Fibroblast of lung (primary cell): ENCODE measurements at regions not wholly inside any gene's neighbourhood (a gene's known extent, or its start where the extent isn't known, plus 50 kb on each side); places are given as distances from the start of the nearest gene placed in this dataset.
"Not testable (repeated sequence)": the region's sequence is repeated elsewhere in the genome, so short reads cannot be mapped to it uniquely, and the experiment has no call there.

Experiments used
- DNase-seq, 2 donors: peaks; one replicate each; pipeline versions ENCODE4 v3.0.0 to v3.0.0-alpha.2; 2010; ENCODE audit warnings: low read depth in 2 of 2
- H2AFZ ChIP-seq: 2 replicates; pipeline ENCODE4 v1.5.1; 2012; ENCODE audit warnings: low read length, control low read depth, inconsistent platforms
- H3K27ac ChIP-seq: 2 replicates; pipeline ENCODE4 v1.5.1; 2011; ENCODE audit warnings: low read length, control low read depth; ENCODE audit not compliant: insufficient read depth
- H3K27me3 ChIP-seq: 2 replicates; pipeline ENCODE4 v1.5.1; 2011; ENCODE audit warnings: mild to moderate bottlenecking, low read length; ENCODE audit not compliant: control insufficient read depth, insufficient read depth
- H3K36me3 ChIP-seq: 2 replicates; pipeline ENCODE4 v1.5.1; 2011; ENCODE audit warnings: low read length; ENCODE audit not compliant: control insufficient read depth, insufficient read depth
- H3K4me1 ChIP-seq: 2 replicates; pipeline ENCODE4 v1.5.1; 2011; ENCODE audit warnings: low read length; ENCODE audit not compliant: control insufficient read depth, insufficient read depth; ENCODE audit errors: extremely low read depth
- H3K4me2 ChIP-seq: 2 replicates; pipeline ENCODE4 v1.5.1; 2011; ENCODE audit warnings: low read length, control low read depth; ENCODE audit not compliant: insufficient read depth; ENCODE audit errors: extremely low read depth
- H3K4me3 ChIP-seq, 4 experiments: fragments of 200-600 bp in 1 of 4; sonication (generic) in 1 of 4; replicated peaks in 1 of 4; 2 replicates each; pipeline ENCODE4 v1.5.1; 2011 to 2016; ENCODE audit warnings: low read length in 4 of 4, low read depth in 3 of 4, mild to moderate bottlenecking in 3 of 4, control low read depth in 2 of 4, inconsistent platforms in 1 of 4, mixed read lengths in 1 of 4; ENCODE audit not compliant: insufficient read depth in 1 of 4; ENCODE audit errors: control extremely low read depth in 1 of 4
- H3K79me2 ChIP-seq: 2 replicates; pipeline ENCODE4 v1.5.1; 2012; ENCODE audit warnings: mild to moderate bottlenecking, low read length, inconsistent platforms; ENCODE audit not compliant: control insufficient read depth, insufficient read depth
- H3K9ac ChIP-seq: 2 replicates; pipeline ENCODE4 v1.5.1; 2011; ENCODE audit warnings: mild to moderate bottlenecking, low read length, control low read depth; ENCODE audit not compliant: insufficient read depth
- H3K9me3 ChIP-seq: 2 replicates; pipeline ENCODE4 v1.5.1; 2012; ENCODE audit warnings: low read depth, low read length; ENCODE audit not compliant: control insufficient read depth, insufficient read depth
- H4K20me1 ChIP-seq: 2 replicates; pipeline ENCODE4 v1.5.1; 2011; ENCODE audit warnings: low read length; ENCODE audit not compliant: control insufficient read depth, insufficient read depth; ENCODE audit errors: extremely low read depth
- CTCF ChIP-seq, 2 donors: IDR thresholded peaks in 1 of 2; conservative IDR thresholded peaks in 1 of 2; 1 replicate in 1 of 2; 2 replicates in 1 of 2; pipeline ENCODE4 v1.5.1; 2011 to 2012; ENCODE audit warnings: low read length in 2 of 2, control low read depth in 1 of 2, inconsistent platforms in 1 of 2, low read depth in 1 of 2, mild to moderate bottlenecking in 1 of 2
- EZH2 ChIP-seq: IDR thresholded peaks from 2 replicates; pipeline ENCODE4 v1.5.1; 2012; ENCODE audit warnings: low read length, control low read depth, mild to moderate bottlenecking; ENCODE audit errors: missing control alignments

- no peak overlapping the region for H3K27ac ChIP-seq
- no peaks in the 10 kb centered on the region for H4K20me1 ChIP-seq
- no peak overlapping the region for H3K4me2 ChIP-seq
- H3K9ac ChIP-seq = no peak overlapping the region
- no peaks in the 10 kb centered on the region for H3K4me1 ChIP-seq
- TF ChIP-seq CTCF (conservative IDR thresholded peaks at IDR 0.05 in 1 of 2, IDR thresholded peaks at IDR 0.05 in 1 of 2; ENCODE audit: low read depth in 1 of 2, low read length in 2 of 2) (no peak), EZH2 (no peak)
- no peak overlapping the region for H3K4me3 ChIP-seq
- H3K36me3 ChIP-seq = no peaks in the 10 kb centered on the region
- no peaks in the 10 kb centered on the region for H3K79me2 ChIP-seq
- no peaks in the 10 kb centered on the region for H3K9me3 ChIP-seq
- DNase-seq = no peak
- no peak overlapping the region for H2AFZ ChIP-seq
- no peaks in the 10 kb centered on the region for H3K27me3 ChIP-seq
These were observed 113.6 kb downstream of the AHSP start for GRCh38 chr16:31641279-31641678.

- H3K79me2 ChIP-seq, H4K20me1 ChIP-seq, H3K36me3 ChIP-seq, H2AFZ ChIP-seq, H3K9ac ChIP-seq, DNase-seq, H3K27ac ChIP-seq, H3K9me3 ChIP-seq, H3K4me1 ChIP-seq, H3K4me3 ChIP-seq, H3K4me2 ChIP-seq, H3K27me3 ChIP-seq: not testable (repeated sequence)
These were observed 128.0 kb downstream of the AHSP start for GRCh38 chr16:31655674-31656073.

DNA sequence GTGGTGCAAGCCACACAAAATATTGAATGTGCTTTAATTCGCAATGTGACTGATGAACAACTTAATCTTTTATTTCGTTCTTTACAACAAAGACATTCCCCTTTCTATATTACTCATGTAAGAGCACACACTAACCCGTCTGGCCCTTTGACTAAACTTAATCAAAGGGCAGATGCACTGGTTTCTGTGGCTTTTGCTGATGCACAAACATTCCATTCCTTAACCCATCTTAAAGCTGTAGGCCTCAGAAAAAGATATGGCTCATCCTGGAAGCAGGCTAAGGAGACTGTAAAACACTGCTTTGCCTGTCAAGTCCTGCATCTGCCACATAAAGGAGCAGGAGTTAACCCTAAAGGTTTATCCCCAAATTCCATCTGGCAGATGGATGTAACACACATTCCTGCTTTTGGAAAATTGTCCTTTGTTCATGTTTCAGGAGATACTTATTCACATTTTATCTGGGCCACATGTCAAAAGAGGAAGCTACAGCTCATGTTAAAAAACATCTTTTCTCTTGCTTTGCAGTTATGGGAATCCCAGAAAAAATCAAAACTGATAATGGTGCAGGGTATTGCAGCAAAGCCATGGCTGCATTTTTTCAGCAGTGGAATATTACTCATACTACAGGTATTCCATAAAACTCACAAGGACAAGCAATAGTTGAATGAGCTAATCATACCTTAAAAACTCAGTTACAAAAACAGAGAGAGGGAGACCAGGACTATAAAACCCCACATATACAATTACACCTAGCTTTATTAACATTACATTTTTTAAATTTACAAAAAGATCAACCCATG, 137.2 kb downstream of the AHSP start:
- Histone ChIP-seq H3K27ac (no peak overlapping the region), H2AFZ (no peak overlapping the region), H3K79me2 (no peaks in the 10 kb centered on the region), H3K9me3 (no peaks in the 10 kb centered on the region), H4K20me1 (no peaks in the 10 kb centered on the region), H3K4me1 (no peaks in the 10 kb centered on the region), H3K4me2 (no peak overlapping the region), H3K27me3 (no peaks in the 10 kb centered on the region), H3K36me3 (no peaks in the 10 kb centered on the region), H3K9ac (no peak overlapping the region), H3K4me3 (no peak overlapping the region)
- peak in 1 of 2 donors; percentile 61 for DNase-seq
- TF ChIP-seq EZH2 (no peak), CTCF (conservative IDR thresholded peaks at IDR 0.05 in 1 of 2, IDR thresholded peaks at IDR 0.05 in 1 of 2; ENCODE audit: low read depth in 1 of 2, low read length in 2 of 2) (no peak)
